Natural killer cell treated with Interleukin-12 subunit alpha and Interleukin-12 subunit beta and Interleukin-15 and Interleukin-18, amount 100 ng/mL, for 72 hours (primary cell): ENCODE measurements at regions not wholly inside any gene's neighbourhood (a gene's known extent, or its start where the extent isn't known, plus 50 kb on each side); places are given as distances from the start of the nearest gene placed in this dataset.
A peak's percentile ranks its signal among the peaks of the same experiment; 100 is the strongest.

ENCODE experiments used
- ATAC-seq, 2 donors: fragments of 150-1000 bp; cut with Tn5 transposase in 1 of 2; sonication (Bioruptor Pico), chemical (Tn5 transposase) in 1 of 2; 2 replicates each; pipeline ENCODE4 v1.10.0; 2021
- DNase-seq: peaks from one replicate; pipeline ENCODE4 v3.0.0; 2022; ENCODE audit warnings: low spot score
- H3K27ac Mint-ChIP-seq, 2 donors: 1 replicate in 1 of 2; 2 replicates in 1 of 2; pipeline ENCODE4 v1.8.0; 2022; ENCODE audit warnings: mixed read lengths in 2 of 2, mild to moderate bottlenecking in 1 of 2, moderate library complexity in 1 of 2
- H3K27me3 Mint-ChIP-seq, 2 donors: 1 replicate in 1 of 2; 2 replicates in 1 of 2; pipeline ENCODE4 v1.8.0; 2022; ENCODE audit warnings: mixed read lengths in 2 of 2
- H3K36me3 Mint-ChIP-seq: one replicate; pipeline ENCODE4 v1.8.0; 2022; ENCODE audit warnings: mixed read lengths
- H3K4me1 Mint-ChIP-seq, 2 donors: 1 replicate in 1 of 2; 2 replicates in 1 of 2; pipeline ENCODE4 v1.8.0; 2022; ENCODE audit warnings: low read depth in 2 of 2, mixed read lengths in 2 of 2, mild to moderate bottlenecking in 1 of 2
- H3K4me3 Mint-ChIP-seq: one replicate; pipeline ENCODE4 v1.8.0; 2022; ENCODE audit warnings: mixed read lengths
- H3K9me3 Mint-ChIP-seq: 2 replicates; pipeline ENCODE4 v1.8.0; 2022; ENCODE audit warnings: mixed read lengths

GRCh38 chr13:40152145-40152544 is 496.7 kb downstream of the COG6 start:
- Mint-ChIP-seq H3K27ac (no peak overlapping the region), H3K9me3 (no peaks in the 10 kb centered on the region), H3K27me3 (no peaks in the 10 kb centered on the region), H3K4me1 (no peaks in the 10 kb centered on the region), H3K36me3 (no peaks in the 10 kb centered on the region), H3K4me3 (no peak overlapping the region)
- no peak for DNase-seq
- no peak for ATAC-seq

DNA sequence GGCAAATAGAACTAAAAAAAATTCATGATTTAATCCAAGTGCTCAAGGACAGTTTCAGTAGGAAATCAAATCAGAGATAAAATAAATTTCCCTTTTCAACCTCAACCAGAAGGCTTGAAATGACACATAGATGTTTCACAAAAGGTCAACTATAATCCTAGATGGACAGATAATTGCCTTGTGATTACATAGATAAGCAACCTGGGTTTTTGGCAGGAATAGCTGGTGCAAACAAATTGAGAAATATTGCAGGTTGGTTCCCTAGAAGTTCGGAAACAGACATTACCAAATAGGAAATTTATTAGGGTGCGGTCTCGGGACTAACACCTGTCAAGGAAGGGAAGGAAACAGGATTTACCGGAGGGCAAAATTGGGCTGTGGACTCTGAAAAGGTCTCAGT is 497.5 kb downstream of the COG6 start:
- H3K27ac Mint-ChIP-seq: no peak overlapping the region
- no peaks in the 10 kb centered on the region for H3K4me1 Mint-ChIP-seq
- H3K9me3 Mint-ChIP-seq: no peaks in the 10 kb centered on the region
- H3K27me3 Mint-ChIP-seq: no peaks in the 10 kb centered on the region
- H3K4me3 Mint-ChIP-seq: no peak overlapping the region
- DNase-seq (no peak), ATAC-seq (no peak)
- H3K36me3 Mint-ChIP-seq: no peaks in the 10 kb centered on the region

- H3K36me3 Mint-ChIP-seq: no peaks in the 10 kb centered on the region
- H3K27me3 Mint-ChIP-seq: no peaks in the 10 kb centered on the region
- H3K27ac Mint-ChIP-seq: no peak overlapping the region
- no peaks in the 10 kb centered on the region for H3K4me1 Mint-ChIP-seq
- DNase-seq: no peak
- ATAC-seq: no peak
- no peaks in the 10 kb centered on the region for H3K9me3 Mint-ChIP-seq
- no peak overlapping the region for H3K4me3 Mint-ChIP-seq
These were observed 498.1 kb downstream of the COG6 start for GRCh38 chr13:40153516-40153915.

DNA sequence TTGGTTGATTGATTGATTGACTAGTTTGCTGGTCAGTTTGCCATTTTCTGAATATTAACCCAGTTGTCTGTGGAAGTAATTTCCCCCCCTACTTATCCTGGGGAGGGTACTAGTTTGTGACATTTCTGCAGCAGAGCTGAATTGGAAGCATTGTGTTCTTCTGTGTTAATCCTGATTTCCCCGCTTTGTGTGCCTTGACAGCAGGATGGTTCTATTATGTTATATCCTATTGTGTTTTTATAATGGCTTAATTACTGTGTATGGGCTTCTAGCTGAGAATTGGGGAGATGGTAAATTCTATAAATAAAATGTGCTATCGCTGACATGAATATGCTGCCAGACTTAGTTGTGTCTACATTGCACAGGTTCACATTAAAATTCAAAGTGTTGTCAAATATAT is 499.7 kb downstream of the COG6 start:
- DNase-seq (no peak), ATAC-seq (no peak)
- H3K36me3 Mint-ChIP-seq: no peaks in the 10 kb centered on the region
- H3K9me3 Mint-ChIP-seq: no peaks in the 10 kb centered on the region
- H3K27ac Mint-ChIP-seq: no peak overlapping the region
- no peaks in the 10 kb centered on the region for H3K27me3 Mint-ChIP-seq
- H3K4me3 Mint-ChIP-seq: no peak overlapping the region
- no peaks in the 10 kb centered on the region for H3K4me1 Mint-ChIP-seq

DNA sequence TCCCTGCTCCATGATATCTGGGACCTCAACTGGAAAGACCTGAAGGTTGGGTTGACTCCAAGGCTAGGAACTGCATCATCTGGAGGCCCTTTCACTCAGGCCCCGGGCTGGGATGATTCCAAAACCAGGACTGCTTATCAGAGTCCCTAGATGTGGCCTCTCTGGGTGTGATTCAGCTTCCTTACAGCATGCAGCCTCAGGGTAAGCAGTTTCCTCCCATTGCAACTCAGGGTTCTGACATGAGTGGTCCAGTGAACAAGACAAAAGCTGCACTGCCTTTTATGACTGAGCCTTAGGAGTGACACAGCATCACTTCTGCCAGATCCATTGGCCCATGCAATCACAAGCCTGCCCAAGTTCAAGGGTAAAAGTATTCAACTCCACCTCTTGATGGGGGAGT is 502.8 kb downstream of the COG6 start:
- Mint-ChIP-seq H3K27ac (no peak overlapping the region), H3K4me1 (no peaks in the 10 kb centered on the region), H3K27me3 (no peaks in the 10 kb centered on the region), H3K4me3 (no peak overlapping the region), H3K36me3 (no peaks in the 10 kb centered on the region), H3K9me3 (no peaks in the 10 kb centered on the region)
- ATAC-seq: no peak
- DNase-seq: no peak

GRCh38 chr13:40158757-40159156 is 503.3 kb downstream of the COG6 start:
- Mint-ChIP-seq H3K27me3 (no peaks in the 10 kb centered on the region), H3K27ac (no peak overlapping the region)

GRCh38 chr13:40159736-40160135 is 504.3 kb downstream of the COG6 start:
- H3K36me3 Mint-ChIP-seq: no peaks in the 10 kb centered on the region
- H3K27me3 Mint-ChIP-seq: no peaks in the 10 kb centered on the region
- H3K9me3 Mint-ChIP-seq: no peaks in the 10 kb centered on the region
- ATAC-seq: no peak
- H3K4me1 Mint-ChIP-seq: no peaks in the 10 kb centered on the region
- no peak for DNase-seq
- no peak overlapping the region for H3K27ac Mint-ChIP-seq
- no peak overlapping the region for H3K4me3 Mint-ChIP-seq

More at GRCh38 chr13:40158757-40159156, 503.3 kb downstream of the COG6 start:
- H3K9me3 Mint-ChIP-seq: no peaks in the 10 kb centered on the region
- no peak for ATAC-seq
- no peaks in the 10 kb centered on the region for H3K36me3 Mint-ChIP-seq
- no peaks in the 10 kb centered on the region for H3K4me1 Mint-ChIP-seq
- DNase-seq: no peak
- H3K4me3 Mint-ChIP-seq: no peak overlapping the region

DNA sequence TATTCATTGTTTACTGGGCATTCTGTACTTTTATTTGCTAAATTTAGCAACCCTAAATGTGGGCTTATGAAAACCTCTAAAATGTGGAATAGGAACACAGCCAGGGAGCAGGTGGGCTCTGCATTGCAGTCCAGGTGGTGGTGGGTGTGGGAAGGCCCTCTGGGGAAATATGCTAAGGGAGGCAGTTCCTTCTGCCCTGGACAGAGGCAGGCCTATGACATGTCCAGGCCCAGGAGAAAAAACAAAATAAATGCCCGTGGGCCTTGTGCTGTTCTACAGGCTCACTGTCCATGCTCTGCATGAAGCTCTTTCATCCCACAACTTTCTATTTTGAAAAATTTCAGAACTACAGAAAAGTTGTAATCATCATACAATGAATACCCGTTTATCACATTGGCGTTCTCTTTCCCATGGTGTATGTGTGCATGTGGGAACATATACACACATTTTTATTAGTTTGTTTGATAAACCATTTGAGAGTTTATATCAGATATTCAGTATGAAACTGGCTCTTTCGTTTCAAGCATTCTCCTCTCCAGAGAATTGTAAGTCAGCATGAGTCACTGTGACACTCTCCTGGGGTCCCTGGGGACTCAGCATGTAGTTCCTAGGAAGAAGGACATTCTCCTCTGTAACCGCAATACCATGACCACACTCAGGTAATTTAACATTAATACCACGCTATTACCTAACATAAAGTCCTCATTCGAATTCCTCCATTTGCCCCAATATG is 505.3 kb downstream of the COG6 start:
- no peak overlapping the region for H3K27ac Mint-ChIP-seq
- H3K9me3 Mint-ChIP-seq: no peaks in the 10 kb centered on the region
- no peak overlapping the region for H3K4me3 Mint-ChIP-seq
- DNase-seq (no peak), ATAC-seq (no peak)
- no peaks in the 10 kb centered on the region for H3K4me1 Mint-ChIP-seq
- H3K36me3 Mint-ChIP-seq: no peaks in the 10 kb centered on the region
- no peaks in the 10 kb centered on the region for H3K27me3 Mint-ChIP-seq

- DNase-seq: no peak
- Mint-ChIP-seq H3K36me3 (no peaks in the 10 kb centered on the region), H3K27ac (no peak overlapping the region), H3K27me3 (no peaks in the 10 kb centered on the region), H3K4me1 (no peaks in the 10 kb centered on the region), H3K9me3 (no peaks in the 10 kb centered on the region), H3K4me3 (no peak overlapping the region)
- no peak for ATAC-seq
These were observed 505.1 kb downstream of the FOXO1 start for GRCh38 chr13:40161351-40161810.

DNA sequence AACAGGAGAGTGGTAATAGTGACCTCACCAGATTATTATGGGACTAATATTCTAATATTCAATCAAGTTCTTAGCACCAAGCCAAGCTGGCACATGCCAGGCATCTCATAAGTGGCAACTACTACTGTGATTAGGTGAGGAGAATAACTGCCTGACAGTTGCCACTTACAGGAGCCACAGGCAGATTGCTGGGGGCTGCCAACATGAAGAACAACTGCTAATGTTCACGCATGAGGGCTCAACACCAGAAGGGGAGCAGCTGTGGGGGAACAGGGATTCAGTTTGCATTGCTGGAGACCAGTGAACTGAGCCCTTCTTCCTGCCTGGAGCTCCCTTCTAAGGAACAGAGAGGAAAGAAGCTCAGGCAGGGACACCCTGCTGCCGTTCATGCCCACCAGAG is 504.5 kb downstream of the FOXO1 start:
- Mint-ChIP-seq H3K27me3 (no peaks in the 10 kb centered on the region), H3K27ac (no peak overlapping the region), H3K9me3 (no peaks in the 10 kb centered on the region)

DNA sequence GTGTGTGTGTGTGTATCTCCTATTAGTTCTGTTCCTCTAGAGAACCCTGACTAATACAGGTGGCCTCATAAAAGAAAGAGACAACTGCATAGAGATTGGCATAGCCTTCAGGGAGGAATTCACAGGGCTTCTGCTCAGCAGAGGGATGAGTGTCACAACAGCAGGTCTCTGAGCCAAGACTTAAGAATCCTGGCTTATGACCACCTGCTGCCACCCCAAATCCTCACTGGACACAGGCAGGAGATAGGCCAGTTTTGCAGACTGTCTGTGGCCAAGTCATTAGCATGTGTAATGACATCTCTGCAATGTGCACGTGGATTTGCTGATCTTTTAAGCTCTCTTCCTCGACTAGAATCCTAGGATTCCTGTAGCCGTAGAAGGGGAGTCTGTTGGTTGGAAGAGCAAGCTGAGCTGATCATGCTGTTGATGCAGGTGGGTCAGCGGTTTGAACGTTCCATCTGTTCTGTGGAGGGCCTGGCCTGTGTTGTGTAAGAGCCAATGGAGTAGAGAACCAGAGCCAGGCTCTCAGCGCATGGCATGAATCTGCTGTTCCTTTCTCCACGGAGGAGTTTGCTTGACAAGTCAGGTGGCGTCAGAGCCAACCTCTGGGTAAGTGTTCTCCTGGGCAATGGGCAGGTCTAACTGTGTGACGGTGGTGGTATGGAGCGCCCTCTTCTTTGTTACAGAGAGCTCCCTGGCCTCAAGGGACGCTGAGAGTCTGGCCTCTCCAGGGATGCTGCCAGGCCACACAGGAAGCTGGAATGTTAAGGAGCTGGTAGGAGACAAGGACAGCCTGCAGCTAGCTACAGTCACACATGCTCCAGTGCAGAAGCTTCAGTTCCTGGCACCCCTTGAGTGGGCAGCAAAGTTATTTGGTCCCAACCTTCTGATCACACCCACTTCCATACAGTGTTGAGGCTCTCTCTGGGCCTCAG is 503.1 kb downstream of the FOXO1 start:
- DNase-seq: no peak
- H3K36me3 Mint-ChIP-seq: no peaks in the 10 kb centered on the region
- peak; percentile 6 to 40 for ATAC-seq
- no peak overlapping the region for H3K4me3 Mint-ChIP-seq
- no peaks in the 10 kb centered on the region for H3K27me3 Mint-ChIP-seq
- no peaks in the 10 kb centered on the region for H3K9me3 Mint-ChIP-seq
- H3K4me1 Mint-ChIP-seq: no peaks in the 10 kb centered on the region
- no peak overlapping the region for H3K27ac Mint-ChIP-seq

More for the DNA sequence above, 504.5 kb downstream of the FOXO1 start:
- ATAC-seq (no peak), DNase-seq (no peak)
- Mint-ChIP-seq H3K4me1 (no peaks in the 10 kb centered on the region), H3K4me3 (no peak overlapping the region), H3K36me3 (no peaks in the 10 kb centered on the region)

- no peak for ATAC-seq
- Mint-ChIP-seq H3K4me1 (no peaks in the 10 kb centered on the region), H3K9me3 (no peaks in the 10 kb centered on the region), H3K36me3 (no peaks in the 10 kb centered on the region), H3K4me3 (no peak overlapping the region), H3K27me3 (peaks cover 0 to 4% of the 10 kb centered on the region in 2 donors), H3K27ac (no peak overlapping the region)
- no peak for DNase-seq
These were observed 502.3 kb downstream of the FOXO1 start for GRCh38 chr13:40164133-40164532.

- Mint-ChIP-seq H3K27me3 (peaks cover 0 to 7% of the 10 kb centered on the region in 2 donors), H3K27ac (no peak overlapping the region), H3K4me3 (no peak overlapping the region), H3K4me1 (no peaks in the 10 kb centered on the region), H3K36me3 (no peaks in the 10 kb centered on the region), H3K9me3 (no peaks in the 10 kb centered on the region)
- no peak for ATAC-seq
- DNase-seq: no peak
These were observed 501.0 kb downstream of the FOXO1 start for GRCh38 chr13:40165316-40165932.

DNA sequence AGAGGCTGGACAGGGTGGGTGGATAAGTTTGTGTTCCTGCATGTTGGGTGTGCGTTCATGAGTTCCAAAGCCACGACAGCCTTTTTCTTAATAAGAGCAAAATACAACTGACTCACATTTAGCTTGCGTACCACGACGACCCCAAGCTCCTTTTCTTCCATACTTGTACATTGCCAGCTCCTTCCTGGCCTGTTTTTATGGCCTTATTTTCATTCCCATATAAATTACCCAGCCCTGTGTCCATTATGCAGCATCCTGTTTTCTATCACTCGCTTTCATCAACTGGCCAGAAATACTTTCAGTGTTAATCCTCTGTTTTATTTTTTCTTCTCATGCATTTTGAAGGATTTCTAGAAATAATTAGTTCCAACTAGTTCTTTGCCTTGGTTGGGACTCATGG is 499.1 kb downstream of the FOXO1 start:
- Mint-ChIP-seq H3K4me3 (no peak overlapping the region), H3K9me3 (no peaks in the 10 kb centered on the region), H3K4me1 (no peaks in the 10 kb centered on the region), H3K27me3 (peaks cover 10 to 16% of the 10 kb centered on the region in 2 donors), H3K27ac (no peak overlapping the region), H3K36me3 (no peaks in the 10 kb centered on the region)
- ATAC-seq: no peak
- no peak for DNase-seq
